Activated T-cell treated with anti-CD3 and anti-CD28 coated beads, Interleukin-2, amount 50 U/mL, for 1 hour (primary cell): ENCODE measurements at regions not wholly inside any gene's neighbourhood (a gene's known extent, or its start where the extent isn't known, plus 50 kb on each side); places are given as distances from the start of the nearest gene placed in this dataset.
"Not testable (repeated sequence)": the region's sequence is repeated elsewhere in the genome, so short reads cannot be mapped to it uniquely, and the experiment has no call there.

Experiments
- DNase-seq: peaks from one replicate; pipeline ENCODE4 v3.0.0-alpha.2; 2020

- no peak for DNase-seq
Measured at GRCh38 chr2:39996653-39997080, 217.6 kb upstream of the THUMPD2 start.

- no peak for DNase-seq
Measured at GRCh38 chr2:39995005-39995737, 216.1 kb upstream of the THUMPD2 start.

DNA sequence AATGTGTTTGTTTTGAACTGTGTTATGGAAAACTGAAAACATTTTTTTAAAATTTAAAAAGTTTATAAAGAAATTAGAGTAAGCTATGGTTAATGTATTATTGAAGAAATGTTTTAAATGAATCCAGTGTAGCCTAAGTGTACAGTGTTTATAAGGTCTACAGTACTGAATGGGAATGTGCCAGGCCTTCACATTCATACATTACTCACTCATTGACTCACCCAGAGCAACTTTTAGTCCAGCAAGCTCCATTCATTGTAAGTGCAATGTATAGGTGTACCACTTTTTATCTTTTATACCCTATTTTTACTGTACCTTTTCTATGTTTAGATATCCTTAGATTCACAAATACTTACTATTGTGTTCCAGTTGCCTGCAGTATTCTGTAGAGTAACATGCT is 215.1 kb upstream of the THUMPD2 start:
- no peak for DNase-seq

DNA sequence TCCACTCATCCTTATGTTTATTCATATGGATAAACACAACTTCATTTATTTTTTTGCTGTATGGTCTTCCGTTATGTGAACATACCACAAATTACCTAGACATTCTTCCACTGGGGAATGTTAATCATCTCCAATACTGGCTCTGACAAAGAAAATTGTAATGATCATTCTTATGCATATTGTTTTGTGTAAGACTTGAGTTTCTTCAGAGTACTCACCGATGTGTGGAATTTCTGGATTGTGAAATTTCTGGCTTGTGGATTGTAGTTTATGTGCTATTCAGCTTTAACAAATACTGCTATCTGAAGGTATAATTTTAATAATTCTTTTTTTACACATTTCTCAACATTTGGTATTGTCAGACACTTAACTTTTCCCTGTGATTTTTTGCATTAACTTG is 212.2 kb upstream of the THUMPD2 start:
- DNase-seq = no peak

DNA sequence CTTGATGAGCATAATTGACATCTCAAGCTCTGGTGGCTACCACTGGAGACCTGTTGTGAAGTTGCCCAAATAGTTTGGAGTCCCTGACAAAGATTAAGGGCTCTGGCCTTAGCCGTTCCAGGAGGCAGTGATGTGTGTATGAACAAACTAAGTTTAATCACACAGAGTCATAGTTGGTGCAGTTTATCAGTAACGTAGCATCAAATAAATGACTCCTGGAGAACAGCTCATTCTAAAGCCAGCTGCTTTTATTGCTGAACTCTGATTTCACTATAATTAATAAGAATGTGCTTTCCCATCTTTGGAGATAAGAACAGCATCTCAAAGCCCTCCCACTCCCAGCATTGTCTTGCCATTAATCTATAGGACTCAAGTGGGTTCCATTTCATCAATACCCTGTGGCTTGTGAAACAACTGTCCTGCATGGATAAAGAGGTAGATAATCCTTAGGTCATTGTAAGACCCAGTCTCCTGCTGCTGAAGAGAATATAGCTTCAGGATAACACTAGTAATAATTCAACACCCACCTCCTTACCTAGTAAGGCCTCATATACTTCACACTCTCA is 211.4 kb upstream of the THUMPD2 start:
- no peak for DNase-seq

DNA sequence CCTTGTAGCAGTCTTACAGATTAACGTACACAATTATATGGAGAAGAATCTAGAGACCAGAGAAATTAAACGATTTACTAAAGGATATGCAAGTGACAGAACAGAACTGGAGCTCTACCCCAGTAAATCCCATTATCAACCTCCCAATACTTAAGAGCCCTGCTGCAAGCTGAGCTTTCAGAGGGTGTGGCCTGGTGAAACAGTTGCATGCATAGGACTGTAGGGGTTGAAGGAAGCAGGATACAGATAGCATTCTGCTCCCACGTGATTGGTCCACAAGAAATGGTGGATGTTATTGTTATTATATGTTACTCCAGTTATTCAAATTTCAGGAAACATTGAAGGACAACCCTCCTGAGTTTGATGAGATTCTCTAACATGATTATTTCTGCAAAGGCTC is 210.8 kb upstream of the THUMPD2 start:
- no peak for DNase-seq

GRCh38 chr2:39981883-39982311 is 202.8 kb upstream of the THUMPD2 start:
- no peak for DNase-seq

- no peak for DNase-seq
Measured at GRCh38 chr2:39975476-39976020, 196.5 kb upstream of the THUMPD2 start.

- no peak for DNase-seq
Measured at GRCh38 chr2:39968037-39968436, 189.0 kb upstream of the THUMPD2 start.

DNA sequence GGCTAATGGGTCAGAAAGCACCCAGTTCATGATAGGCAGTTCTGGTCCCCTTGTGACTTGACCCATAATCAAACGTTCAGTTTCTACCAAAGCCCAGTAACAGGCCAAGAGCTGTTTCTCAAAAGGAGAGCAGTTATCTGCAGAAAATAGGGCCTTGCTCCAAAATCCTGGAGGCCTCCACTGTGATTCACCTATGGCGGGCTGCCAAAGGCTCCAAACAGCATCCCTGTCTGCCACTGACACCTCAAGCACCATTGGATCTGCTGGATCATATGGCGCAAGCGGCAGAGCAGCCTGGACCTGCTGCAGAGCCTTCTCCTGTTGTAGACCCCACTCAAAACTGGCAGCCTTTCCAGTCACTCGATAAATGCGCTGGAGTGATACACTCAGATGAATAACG is 181.6 kb upstream of the THUMPD2 start:
- not testable (repeated sequence) for DNase-seq

- DNase-seq = no peak
Measured at GRCh38 chr2:39954346-39954745, 175.3 kb upstream of the THUMPD2 start.

GRCh38 chr2:39949131-39949530 is 170.1 kb upstream of the THUMPD2 start:
- no peak for DNase-seq

GRCh38 chr2:39948016-39948719 is 169.1 kb upstream of the THUMPD2 start:
- no peak for DNase-seq

DNA sequence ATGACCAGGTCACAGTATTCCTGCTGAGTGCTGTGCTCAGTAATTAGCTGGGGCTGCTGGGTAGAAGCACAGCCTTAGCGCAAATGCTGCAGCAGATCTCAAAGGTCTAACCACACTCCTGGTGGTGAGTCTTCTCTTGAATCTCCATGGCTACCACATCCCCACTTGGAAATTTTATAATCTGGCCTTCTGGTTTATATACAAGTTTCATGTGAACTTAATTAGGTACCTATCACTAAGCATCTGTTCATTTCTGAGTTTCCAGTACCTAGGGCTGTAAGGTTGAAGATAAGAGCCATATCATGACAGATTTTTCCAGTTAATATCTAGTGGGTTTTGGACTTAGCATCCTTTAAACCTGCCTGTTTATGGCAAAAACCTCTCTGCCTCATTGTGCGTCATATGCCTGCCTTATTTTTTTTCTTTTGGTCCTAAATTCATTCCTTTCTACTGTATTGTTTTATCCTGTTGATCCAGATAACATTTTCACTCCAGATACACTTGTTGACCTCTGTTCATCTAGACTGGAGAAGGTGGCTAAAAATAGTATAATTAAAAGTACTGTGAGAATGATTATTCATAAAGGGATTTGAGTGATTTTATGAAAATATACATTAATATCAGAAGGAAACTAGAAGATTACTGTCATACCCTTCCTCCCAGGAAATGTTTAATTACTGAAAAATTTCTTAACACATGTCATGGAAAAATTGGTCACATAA is 168.4 kb upstream of the THUMPD2 start:
- no peak for DNase-seq

DNA sequence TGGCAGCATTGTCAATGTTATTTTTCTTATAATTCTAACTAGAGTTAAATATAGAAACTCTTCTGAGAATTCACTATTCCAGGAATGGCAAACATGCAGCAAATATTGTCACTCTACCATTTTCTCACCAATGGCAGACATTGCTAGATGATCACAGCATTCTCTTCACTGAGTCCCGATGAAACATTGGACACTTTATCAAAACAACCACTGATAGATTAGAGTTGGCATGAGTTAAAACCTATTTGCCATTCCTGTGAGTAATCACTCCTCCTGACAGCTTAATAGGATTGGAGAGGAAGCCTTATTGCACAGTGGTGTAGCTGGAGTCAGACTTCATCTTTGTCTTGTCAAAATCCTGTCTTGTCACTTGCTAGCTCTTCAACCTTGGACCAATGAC is 163.9 kb upstream of the THUMPD2 start:
- no peak for DNase-seq

- no peak for DNase-seq
Measured at GRCh38 chr2:39938035-39938835, 159.2 kb upstream of the THUMPD2 start.

- no peak for DNase-seq
Measured at GRCh38 chr2:39937621-39938020, 158.6 kb upstream of the THUMPD2 start.

GRCh38 chr2:39934851-39935250 is 155.8 kb upstream of the THUMPD2 start:
- no peak for DNase-seq

DNA sequence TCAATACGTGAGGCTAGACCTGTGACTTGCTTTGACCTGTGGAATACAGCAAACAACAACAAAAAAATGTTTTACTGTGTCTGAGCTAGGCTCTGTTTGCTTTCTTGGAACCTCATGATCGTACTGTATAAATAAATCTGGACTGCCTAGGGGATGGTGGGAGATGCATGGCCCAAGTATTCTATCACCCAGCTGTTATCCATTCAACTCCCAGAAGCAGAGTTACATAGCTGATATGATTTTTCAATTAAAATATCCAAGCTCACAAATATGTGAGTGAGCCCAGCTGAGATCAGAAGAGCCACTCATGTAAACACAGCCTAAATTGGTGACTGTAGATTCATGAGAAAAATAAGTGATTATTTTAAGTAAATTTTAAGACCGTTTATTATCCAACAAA is 154.1 kb upstream of the THUMPD2 start:
- no peak for DNase-seq

DNA sequence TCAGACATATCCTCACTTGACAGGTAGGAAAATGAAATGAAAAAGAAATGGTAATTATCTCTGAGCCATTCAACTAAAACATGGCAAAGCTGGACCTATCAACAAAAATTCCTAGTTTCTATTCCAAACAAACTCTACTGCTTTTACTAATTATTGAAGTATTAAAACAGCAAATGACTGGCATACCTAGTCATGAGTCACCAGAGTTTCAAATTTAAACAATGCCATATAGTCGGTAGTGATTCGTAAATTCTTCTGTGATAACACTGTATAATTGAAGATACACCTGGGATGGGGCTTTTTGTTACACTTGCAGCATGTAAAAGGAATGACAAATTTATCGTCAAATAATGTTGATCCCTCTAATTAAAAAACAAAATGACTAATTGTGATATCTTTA is 153.1 kb upstream of the THUMPD2 start:
- no peak for DNase-seq

DNA sequence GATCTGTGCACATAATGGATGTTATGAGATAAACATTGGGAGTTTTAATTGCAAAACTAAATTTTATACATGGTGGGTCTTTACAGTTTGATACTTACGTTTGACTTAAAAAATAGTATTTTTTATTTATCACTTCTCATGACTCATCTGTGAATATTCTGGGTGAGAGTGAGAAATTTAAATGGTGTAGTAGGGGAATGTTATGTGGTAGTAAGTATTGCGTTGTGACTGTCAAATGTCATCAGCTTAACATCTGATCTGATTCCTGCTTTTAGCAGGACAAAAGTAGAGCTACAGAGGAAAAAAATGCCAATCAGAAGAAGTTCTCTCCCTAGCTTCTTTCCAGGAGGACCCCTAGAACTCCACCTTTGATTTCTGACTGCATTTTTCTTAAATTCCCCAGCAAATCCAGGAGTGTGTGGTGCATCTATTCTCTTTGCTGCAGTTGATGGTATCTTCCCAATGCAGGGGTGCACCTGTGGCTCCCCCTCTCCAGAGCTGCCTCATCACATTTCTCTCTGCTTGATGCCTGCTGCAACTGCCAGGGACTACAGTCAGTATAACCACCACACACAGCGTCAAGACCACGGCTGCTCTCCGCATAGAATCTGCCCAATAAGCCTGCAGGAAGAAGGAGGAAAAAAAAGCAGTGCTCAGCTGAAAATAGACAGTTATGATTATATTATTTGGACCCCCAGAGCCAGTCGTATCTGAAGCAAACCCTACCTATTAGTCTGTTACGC is 151.3 kb upstream of the THUMPD2 start:
- no peak for DNase-seq

DNA sequence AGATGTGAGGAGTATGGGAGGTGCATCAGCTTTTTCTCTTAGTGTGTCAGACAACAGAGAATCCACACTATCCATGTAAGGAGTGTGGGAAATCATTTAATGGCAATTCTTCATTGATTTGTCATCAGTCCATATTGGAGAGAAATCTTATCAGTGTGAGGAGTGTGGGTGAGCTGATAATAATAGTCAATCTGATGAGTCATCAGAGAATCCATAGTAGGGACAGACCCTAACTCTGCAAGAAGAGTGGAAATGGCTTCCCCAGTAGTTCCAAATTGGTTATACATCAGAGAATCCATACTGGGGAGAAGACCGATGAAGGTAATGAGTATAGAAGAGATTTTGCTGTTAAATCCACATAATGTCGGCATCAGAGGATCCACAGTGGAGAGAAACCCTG is 150.5 kb upstream of the THUMPD2 start:
- no peak for DNase-seq
